T-cell (primary cell): ENCODE measurements at regions not wholly inside any gene's neighbourhood (a gene's known extent, or its start where the extent isn't known, plus 50 kb on each side); places are given as distances from the start of the nearest gene placed in this dataset.

Experiments used
- ATAC-seq, 4 experiments: fragments of 200-7000 bp in 3 of 4; fragments of 150-1000 bp in 1 of 4; cut with Tn5 transposase; replicated peaks in 1 of 4; 1 replicate in 3 of 4; 2 replicates in 1 of 4; pipeline ENCODE4 v1.10.0; 2021; ENCODE audit warnings: moderate library complexity in 3 of 4, mild to moderate bottlenecking in 2 of 4, moderate number of reproducible peaks in 1 of 4
- CTCF ChIA-PET, 2 donors: fragments of 300-600 bp; sonication (Branson Sonifier 250); formaldehyde crosslinking; loops; one replicate each; lab custom pipeline; 2022; ENCODE audit warnings: antibody characterized with exemption in 2 of 2; lab: Charles Lee
- POLR2A ChIA-PET, 2 donors: fragments of 300-600 bp; sonication (Branson Sonifier 250); formaldehyde crosslinking; loops; one replicate each; lab custom pipeline; 2022; ENCODE audit warnings: antibody characterized with exemption in 2 of 2; lab: Charles Lee
- DNase-seq, 35 experiments: peaks; one replicate each; pipeline versions ENCODE4 v3.0.0 to v3.0.0-alpha.2; 2013 to 2023
- H3K27ac ChIP-seq: one replicate; pipeline ENCODE4 v1.5.1; 2013; ENCODE audit warnings: low read length
- H3K27me3 ChIP-seq, 2 experiments: replicated peaks in 1 of 2; 1 replicate in 1 of 2; 2 replicates in 1 of 2; pipeline versions ENCODE4 v1.6.1 to v1.7.0; 2013; ENCODE audit warnings: low read length in 1 of 2, mixed read lengths in 1 of 2; ENCODE audit not compliant: control insufficient read depth in 2 of 2, insufficient read depth in 2 of 2; ENCODE audit errors: extremely low read depth in 1 of 2
- H3K36me3 ChIP-seq, 2 donors: 1 replicate in 1 of 2; 2 replicates in 1 of 2; pipeline versions ENCODE4 v1.6.1 to v1.7.0; 2013; ENCODE audit warnings: low read length in 1 of 2; ENCODE audit not compliant: control insufficient read depth in 2 of 2, insufficient read depth in 1 of 2; ENCODE audit errors: extremely low read depth in 1 of 2
- H3K4me1 ChIP-seq, 2 experiments: 1 replicate in 1 of 2; 2 replicates in 1 of 2; pipeline versions ENCODE4 v1.6.1 to v1.7.0; 2013; ENCODE audit warnings: low read length in 2 of 2, mixed read lengths in 1 of 2; ENCODE audit not compliant: insufficient read depth in 2 of 2, control insufficient read depth in 1 of 2; ENCODE audit errors: extremely low read depth in 1 of 2
- H3K4me3 ChIP-seq, 2 donors: 1 replicate in 1 of 2; 2 replicates in 1 of 2; pipeline versions ENCODE4 v1.5.1 to v1.7.0; 2013; ENCODE audit warnings: mild to moderate bottlenecking in 2 of 2, low read length in 1 of 2, moderate library complexity in 1 of 2; ENCODE audit not compliant: control insufficient read depth in 1 of 2; ENCODE audit errors: extremely low read depth in 1 of 2
- H3K9me3 ChIP-seq: 2 replicates; pipeline ENCODE4 v1.7.0; 2013
- H3K27ac Mint-ChIP-seq, 2 donors: one replicate each; pipeline ENCODE4 v1.8.0; 2020 to 2021; ENCODE audit warnings: mild to moderate bottlenecking in 2 of 2, mixed read lengths in 2 of 2
- H3K27me3 Mint-ChIP-seq, 2 donors: one replicate each; pipeline ENCODE4 v1.8.0; 2021 to 2022; ENCODE audit warnings: mixed read lengths in 2 of 2
- H3K36me3 Mint-ChIP-seq: one replicate; pipeline ENCODE4 v1.8.0; 2021; ENCODE audit warnings: mixed read lengths
- H3K4me1 Mint-ChIP-seq, 3 donors: one replicate each; pipeline ENCODE4 v1.8.0; 2020 to 2022; ENCODE audit warnings: mixed read lengths in 3 of 3, mild to moderate bottlenecking in 1 of 3
- H3K4me3 Mint-ChIP-seq, 3 donors: one replicate each; pipeline ENCODE4 v1.8.0; 2020 to 2022; ENCODE audit warnings: mild to moderate bottlenecking in 3 of 3, mixed read lengths in 3 of 3, moderate library complexity in 3 of 3
- H3K9me3 Mint-ChIP-seq, 3 donors: one replicate each; pipeline ENCODE4 v1.8.0; 2020 to 2022; ENCODE audit warnings: mixed read lengths in 3 of 3
- WGBS: methylation state at CpG from one replicate; pipeline ENCODE4 v1.1.5; 2013; ENCODE audit warnings: missing lambda C conversion rate; ENCODE audit not compliant: insufficient coverage; 5-methylcytosine and 5-hydroxymethylcytosine counted together

DNA sequence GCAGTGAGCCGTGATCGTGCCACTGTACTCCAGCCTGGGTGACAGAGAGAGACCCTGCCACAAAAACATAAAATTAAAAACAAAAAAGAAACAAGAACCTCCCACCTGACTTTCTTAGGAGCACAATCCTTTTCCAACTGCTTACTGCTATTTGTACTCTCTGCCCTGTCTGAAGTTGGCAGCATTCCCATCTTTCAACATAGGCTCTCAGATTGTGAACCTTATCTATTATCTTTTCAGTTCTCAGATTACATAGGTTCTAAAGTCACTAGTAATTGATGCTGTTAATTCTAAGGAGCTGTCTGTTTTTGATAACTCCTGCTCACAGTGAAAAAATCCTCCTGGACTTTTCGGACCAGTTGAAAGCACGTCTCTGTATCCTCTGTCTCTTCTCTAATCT is 812.2 kb upstream of the CT83 start:
- Mint-ChIP-seq H3K4me3 (no peak overlapping the region), H3K9me3 (peaks cover 0 to 2% (median 0%) of the 10 kb centered on the region in 3 donors), H3K4me1 (no peaks in the 10 kb centered on the region), H3K27ac (no peak overlapping the region), H3K36me3 (no peaks in the 10 kb centered on the region), H3K27me3 (no peaks in the 10 kb centered on the region)
- CTCF ChIA-PET = no interaction called here
- no peak overlapping the region for H3K27ac ChIP-seq
- 80% methylated on average over 2 of the region's 4 CpGs for WGBS
- POLR2A ChIA-PET = no interaction called here
- no peak overlapping the region for H3K4me3 ChIP-seq
- no peaks in the 10 kb centered on the region for H3K27me3 ChIP-seq
- ATAC-seq (no peak), DNase-seq (no peak)
- H3K9me3 ChIP-seq = no peaks in the 10 kb centered on the region
- no peaks in the 10 kb centered on the region for H3K4me1 ChIP-seq
- no peaks in the 10 kb centered on the region for H3K36me3 ChIP-seq
